GM12865 (cell line): ENCODE measurements at regions not wholly inside any gene's neighbourhood (a gene's known extent, or its start where the extent isn't known, plus 50 kb on each side); places are given as distances from the start of the nearest gene placed in this dataset.

Experiments used
- DNase-seq: peaks from one replicate; pipeline ENCODE4 v3.0.0; 2010; ENCODE audit warnings: low read depth
- H3K4me3 ChIP-seq: 2 replicates; pipeline ENCODE4 v1.5.1; 2011; ENCODE audit warnings: mild to moderate bottlenecking, low read depth, low read length, control low read depth
- CTCF ChIP-seq: IDR thresholded peaks from 2 replicates; pipeline ENCODE4 v1.5.1; 2011; ENCODE audit warnings: low read length, control low read depth, low read depth, inconsistent platforms; ENCODE audit not compliant: insufficient read depth; ENCODE audit errors: missing control alignments

- DNase-seq: no peak
- H3K4me3 ChIP-seq: no peak overlapping the region
- no peak for TF ChIP-seq CTCF
Observed at GRCh38 chr7:109309790-109310189, 740.1 kb downstream of the DNAJB9 start.

- TF ChIP-seq CTCF: no peak
- H3K4me3 ChIP-seq: no peak overlapping the region
- no peak for DNase-seq
Observed at GRCh38 chr7:109318136-109318535, 748.5 kb downstream of the DNAJB9 start.

GRCh38 chr7:109322833-109323232, 753.2 kb downstream of the DNAJB9 start:
- DNase-seq: no peak
- no peak for TF ChIP-seq CTCF
- H3K4me3 ChIP-seq: no peak overlapping the region

GRCh38 chr7:109331423-109331822, 761.7 kb downstream of the DNAJB9 start:
- no peak for DNase-seq
- no peak for TF ChIP-seq CTCF
- H3K4me3 ChIP-seq: no peak overlapping the region

- DNase-seq: no peak
- no peak overlapping the region for H3K4me3 ChIP-seq
- TF ChIP-seq CTCF: no peak
Observed at GRCh38 chr7:109335951-109336350, 766.3 kb downstream of the DNAJB9 start.

- H3K4me3 ChIP-seq: no peak overlapping the region
- no peak for TF ChIP-seq CTCF
Observed at GRCh38 chr7:109336531-109336930, 766.9 kb downstream of the DNAJB9 start.

GRCh38 chr7:109343678-109344077, 774.0 kb downstream of the DNAJB9 start:
- DNase-seq: no peak
- TF ChIP-seq CTCF: no peak
- H3K4me3 ChIP-seq: no peak overlapping the region

More at GRCh38 chr7:109336531-109336930, 766.9 kb downstream of the DNAJB9 start:
- no peak for DNase-seq
